SH-SY5Y (cell line): ENCODE measurements at regions not wholly inside any gene's neighbourhood (a gene's known extent, or its start where the extent isn't known, plus 50 kb on each side); places are given as distances from the start of the nearest gene placed in this dataset.

ENCODE experiments used
- GATA2 ChIP-seq: IDR thresholded peaks from 2 replicates; pipeline ENCODE4 v1.6.1; 2011; ENCODE audit warnings: mild to moderate bottlenecking, low read depth, low read length
- GATA3 ChIP-seq: IDR thresholded peaks from 2 replicates; pipeline ENCODE4 v1.6.1; 2011; ENCODE audit warnings: low read depth, mild to moderate bottlenecking, low read length, moderate library complexity

- TF ChIP-seq GATA2 (no peak), GATA3 (no peak)
These were observed 517.0 kb downstream of the SLC4A3 start for GRCh38 chr2:220144411-220144810.

GRCh38 chr2:220147161-220148038 lies 520.0 kb downstream of the SLC4A3 start:
- TF ChIP-seq GATA3 (no peak), GATA2 (no peak)

- no peak for TF ChIP-seq GATA2
- TF ChIP-seq GATA3 = no peak
These were observed 521.2 kb downstream of the SLC4A3 start for GRCh38 chr2:220148471-220149248.

- TF ChIP-seq GATA3 (no peak), GATA2 (no peak)
These were observed 523.9 kb downstream of the SLC4A3 start for GRCh38 chr2:220151341-220151740.

GRCh38 chr2:220152281-220152935 lies 525.0 kb downstream of the SLC4A3 start:
- TF ChIP-seq GATA3 = no peak
- no peak for TF ChIP-seq GATA2

GRCh38 chr2:220153118-220153517 lies 525.7 kb downstream of the SLC4A3 start:
- TF ChIP-seq GATA3 (no peak), GATA2 (no peak)

- TF ChIP-seq GATA3 = no peak
- TF ChIP-seq GATA2 = no peak
These were observed 526.9 kb downstream of the SLC4A3 start for GRCh38 chr2:220154304-220154703.

GRCh38 chr2:220157312-220157711 lies 529.9 kb downstream of the SLC4A3 start:
- no peak for TF ChIP-seq GATA3
- TF ChIP-seq GATA2 = no peak

GRCh38 chr2:220159738-220160137 lies 532.3 kb downstream of the SLC4A3 start:
- TF ChIP-seq GATA2 (no peak), GATA3 (no peak)

- TF ChIP-seq GATA2 (no peak), GATA3 (no peak)
These were observed 534.9 kb downstream of the SLC4A3 start for GRCh38 chr2:220162320-220162719.

- no peak for TF ChIP-seq GATA3
- TF ChIP-seq GATA2 = no peak
These were observed 536.1 kb downstream of the SLC4A3 start for GRCh38 chr2:220163486-220163885.

GRCh38 chr2:220165401-220165800 lies 538.0 kb downstream of the SLC4A3 start:
- peak; percentile 14; the same call in 1 of the 2 replicates for TF ChIP-seq GATA2
- TF ChIP-seq GATA3 = no peak

GRCh38 chr2:220166616-220167015 lies 539.2 kb downstream of the SLC4A3 start:
- TF ChIP-seq GATA3 = no peak
- no peak for TF ChIP-seq GATA2

GRCh38 chr2:220167956-220168355 lies 540.5 kb downstream of the SLC4A3 start:
- no peak for TF ChIP-seq GATA2
- TF ChIP-seq GATA3 = no peak

- TF ChIP-seq GATA2 (no peak), GATA3 (no peak)
These were observed 541.6 kb downstream of the SLC4A3 start for GRCh38 chr2:220168891-220169546.
